Choroid plexus epithelial cell (primary cell): ENCODE measurements at regions not wholly inside any gene's neighbourhood (a gene's known extent, or its start where the extent isn't known, plus 50 kb on each side); places are given as distances from the start of the nearest gene placed in this dataset.

Experiments
- DNase-seq: peaks from one replicate; pipeline ENCODE4 v3.0.0-alpha.2; 2010; ENCODE audit warnings: low read depth
- H3K4me3 ChIP-seq: 2 replicates; pipeline ENCODE4 v1.5.1; 2011; ENCODE audit warnings: low read depth, mild to moderate bottlenecking, control low read depth, low read length, moderate library complexity
- CTCF ChIP-seq: conservative IDR thresholded peaks from 2 replicates; pipeline ENCODE4 v1.5.1; 2011; ENCODE audit warnings: low read depth, mild to moderate bottlenecking, control low read depth, inconsistent platforms, low read length, moderate library complexity

DNA sequence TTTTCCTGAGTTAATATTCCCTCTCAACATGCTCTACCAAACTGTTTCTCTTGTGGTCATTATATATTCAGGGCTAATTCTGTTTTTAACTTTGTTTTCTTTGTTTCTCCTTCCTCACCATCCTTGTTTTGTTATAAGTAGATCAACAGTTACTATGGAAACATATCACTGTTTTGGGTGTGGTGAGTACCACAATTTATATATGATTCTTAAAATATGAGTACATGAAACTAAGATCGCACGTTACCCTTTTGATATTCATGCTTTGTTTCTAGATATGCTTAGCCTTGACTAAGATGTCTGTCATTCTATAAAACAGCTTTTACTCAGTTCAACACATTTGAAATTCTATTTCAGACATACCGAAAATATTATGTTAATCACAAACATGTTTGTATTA lies 232.3 kb upstream of the ITGA4 start:
- no peak for TF ChIP-seq CTCF
- no peak for DNase-seq
- no peak overlapping the region for H3K4me3 ChIP-seq

DNA sequence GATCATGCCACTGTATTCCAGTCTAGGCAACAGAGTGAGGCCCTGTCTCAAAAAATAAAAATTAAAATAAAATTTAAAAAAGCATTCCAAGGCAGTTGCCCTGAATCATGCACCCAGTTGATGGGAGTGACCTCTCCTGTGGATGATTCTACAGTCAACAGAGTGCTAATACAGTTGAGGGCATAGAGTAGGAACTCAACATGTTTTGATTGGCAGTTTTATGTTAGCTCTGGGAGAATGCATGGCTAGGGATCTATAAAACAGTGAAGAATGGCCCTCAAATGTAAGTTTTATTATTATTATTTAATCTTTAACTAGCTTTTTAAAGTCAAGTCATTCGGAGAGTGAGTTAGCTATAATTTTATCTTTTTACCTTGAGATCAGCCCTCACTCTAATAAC lies 228.5 kb upstream of the ITGA4 start:
- no peak for DNase-seq
- no peak overlapping the region for H3K4me3 ChIP-seq
- TF ChIP-seq CTCF: no peak

DNA sequence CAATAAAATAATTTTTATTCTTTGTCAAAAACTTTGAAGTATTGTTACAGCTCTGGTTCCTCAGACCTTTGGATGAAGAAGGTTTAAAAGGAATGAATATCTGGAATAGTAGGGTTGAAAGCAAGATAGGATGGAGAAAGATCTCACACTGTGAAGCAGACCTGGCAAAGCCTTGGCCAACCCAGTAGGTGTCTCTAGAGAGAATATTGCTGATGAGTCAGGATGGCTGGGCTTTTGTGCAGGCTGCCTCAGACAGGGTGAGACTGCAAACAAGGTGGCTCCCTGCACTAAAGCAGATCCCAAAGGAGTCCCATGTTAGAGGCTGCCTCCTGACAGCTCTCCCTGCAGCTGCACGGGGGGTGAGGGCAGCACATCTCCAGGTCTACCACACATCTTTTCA lies 226.0 kb upstream of the ITGA4 start:
- peak; percentile 1 for TF ChIP-seq CTCF
- H3K4me3 ChIP-seq: no peak overlapping the region
- DNase-seq: no peak

GRCh38 chr2:181231886-181232621 lies 225.1 kb upstream of the ITGA4 start:
- peak; percentile 12 for TF ChIP-seq CTCF
- no peak overlapping the region for H3K4me3 ChIP-seq
- DNase-seq: peak; percentile 26

DNA sequence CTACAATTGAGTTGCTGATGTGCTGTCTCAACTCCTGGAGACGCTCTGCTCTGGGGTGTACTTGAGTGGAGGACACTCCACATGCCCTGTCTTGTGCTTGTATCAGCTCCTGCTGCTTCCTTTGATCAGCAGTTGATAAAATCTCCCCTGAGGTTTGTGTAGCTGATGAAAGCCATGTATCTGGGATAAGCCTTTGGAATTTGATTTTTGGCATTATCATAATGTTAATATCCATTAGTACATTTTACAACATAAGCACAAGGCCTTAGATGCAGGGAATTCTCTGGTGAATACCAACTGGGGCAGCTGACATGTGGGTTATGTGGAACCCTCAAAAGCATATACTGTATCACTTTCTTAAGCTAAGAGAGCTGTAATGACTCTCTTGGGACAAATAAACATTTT lies 222.7 kb upstream of the ITGA4 start:
- no peak for TF ChIP-seq CTCF
- no peak overlapping the region for H3K4me3 ChIP-seq
- no peak for DNase-seq

DNA sequence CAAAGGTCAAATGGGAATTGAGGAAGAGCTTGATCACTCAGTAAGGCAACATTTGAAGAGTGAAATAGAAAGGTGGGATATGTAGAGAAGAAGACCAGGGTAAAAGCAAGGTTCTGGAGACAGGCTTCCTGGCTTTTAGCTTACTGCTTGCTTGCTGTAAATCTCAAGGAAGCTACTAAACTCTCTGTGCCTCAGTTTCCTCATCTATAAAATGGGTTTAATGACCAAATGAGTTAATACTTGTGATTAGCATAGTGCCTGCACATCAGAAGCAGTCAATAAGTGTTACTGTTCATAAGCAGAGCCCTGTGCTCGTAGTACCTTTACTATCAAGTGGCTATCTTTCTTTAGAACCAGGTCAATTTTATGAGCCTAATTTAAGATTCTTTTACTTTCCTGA lies 222.2 kb upstream of the ITGA4 start:
- no peak for DNase-seq
- no peak overlapping the region for H3K4me3 ChIP-seq
- no peak for TF ChIP-seq CTCF
